Keratinocyte (primary cell): ENCODE measurements at regions not wholly inside any gene's neighbourhood (a gene's known extent, or its start where the extent isn't known, plus 50 kb on each side); places are given as distances from the start of the nearest gene placed in this dataset.

Experiments
- EZH2 ChIP-seq: IDR thresholded peaks from one replicate; pipeline ENCODE4 v1.6.1; 2012; ENCODE audit warnings: inconsistent platforms, mild to moderate bottlenecking, low read length, moderate library complexity
- TF ChIP-seq, protein P1 (sequence below), 3 experiments: IDR thresholded peaks in 1 of 3; conservative IDR thresholded peaks in 1 of 3; optimal IDR thresholded peaks in 1 of 3; 2 replicates in 2 of 3; 3 replicates in 1 of 3; pipeline versions ENCODE3 to v1.5.1; 2011; ENCODE audit warnings: low read length in 3 of 3, mild to moderate bottlenecking in 3 of 3, moderate library complexity in 2 of 3, control low read depth in 1 of 3, inconsistent platforms in 1 of 3; ENCODE audit not compliant: insufficient read depth in 2 of 3; ENCODE audit errors: extremely low read depth in 1 of 3

DNA sequence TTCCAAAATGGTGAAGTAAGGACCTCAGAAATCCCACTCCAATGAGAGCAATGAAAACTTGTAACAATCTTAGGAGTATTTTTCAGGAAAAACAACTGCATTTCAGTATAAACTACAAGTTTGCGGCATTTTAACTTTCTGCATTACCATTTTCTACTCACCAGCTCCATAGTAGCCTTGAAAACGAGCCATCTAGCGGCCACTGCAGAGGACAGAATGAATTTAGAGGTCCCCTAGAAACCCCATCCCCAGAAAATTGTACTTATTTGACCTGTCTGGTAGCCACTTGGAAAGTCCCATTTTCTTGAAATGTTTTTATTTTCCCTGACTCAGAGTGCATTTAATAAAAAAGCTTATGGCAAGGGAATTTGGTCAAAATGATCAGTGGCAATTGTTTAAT is 205.4 kb upstream of the ITGA1 start:
- TF ChIP-seq, protein P1, sequence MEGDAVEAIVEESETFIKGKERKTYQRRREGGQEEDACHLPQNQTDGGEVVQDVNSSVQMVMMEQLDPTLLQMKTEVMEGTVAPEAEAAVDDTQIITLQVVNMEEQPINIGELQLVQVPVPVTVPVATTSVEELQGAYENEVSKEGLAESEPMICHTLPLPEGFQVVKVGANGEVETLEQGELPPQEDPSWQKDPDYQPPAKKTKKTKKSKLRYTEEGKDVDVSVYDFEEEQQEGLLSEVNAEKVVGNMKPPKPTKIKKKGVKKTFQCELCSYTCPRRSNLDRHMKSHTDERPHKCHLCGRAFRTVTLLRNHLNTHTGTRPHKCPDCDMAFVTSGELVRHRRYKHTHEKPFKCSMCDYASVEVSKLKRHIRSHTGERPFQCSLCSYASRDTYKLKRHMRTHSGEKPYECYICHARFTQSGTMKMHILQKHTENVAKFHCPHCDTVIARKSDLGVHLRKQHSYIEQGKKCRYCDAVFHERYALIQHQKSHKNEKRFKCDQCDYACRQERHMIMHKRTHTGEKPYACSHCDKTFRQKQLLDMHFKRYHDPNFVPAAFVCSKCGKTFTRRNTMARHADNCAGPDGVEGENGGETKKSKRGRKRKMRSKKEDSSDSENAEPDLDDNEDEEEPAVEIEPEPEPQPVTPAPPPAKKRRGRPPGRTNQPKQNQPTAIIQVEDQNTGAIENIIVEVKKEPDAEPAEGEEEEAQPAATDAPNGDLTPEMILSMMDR (optimal IDR thresholded peaks at IDR 0.05 in 1 of 3, IDR thresholded peaks at IDR 0.05 in 1 of 3, conservative IDR thresholded peaks at IDR 0.05 in 1 of 3; ENCODE audit: extremely low read depth in 1 of 3, insufficient read depth in 2 of 3, low read length in 3 of 3) = no peak
- no peak for TF ChIP-seq EZH2
